Caco-2 (cell line): ENCODE measurements at regions not wholly inside any gene's neighbourhood (a gene's known extent, or its start where the extent isn't known, plus 50 kb on each side); places are given as distances from the start of the nearest gene placed in this dataset.

ENCODE experiments used
- BruUV-seq: library from RNA; stranded (reverse); fragments of 400-500 nt; replicated peaks from 2 replicates; lab custom pipeline; 2021; lab: Mats Ljungman, UMichigan
- CTCF ChIA-PET: fragments of 300-600 bp; sonication (Branson Sonifier 250); formaldehyde crosslinking; loops from one replicate; lab custom pipeline; 2022; ENCODE audit warnings: antibody characterized with exemption; lab: Charles Lee
- POLR2A ChIA-PET: fragments of 300-600 bp; sonication (Branson Sonifier 250); formaldehyde crosslinking; loops from one replicate; lab custom pipeline; 2022; ENCODE audit warnings: antibody characterized with exemption; lab: Charles Lee
- DNase-seq, 2 experiments: peaks; one replicate each; pipeline versions ENCODE4 v3.0.0 to v3.0.0-alpha.2; 2020 to 2022
- H3K27me3 ChIP-seq: replicated peaks from 2 replicates; pipeline ENCODE4 v1.6.0; 2011; ENCODE audit warnings: low read length; ENCODE audit not compliant: control insufficient read depth, insufficient read depth
- H3K36me3 ChIP-seq: 2 replicates; pipeline ENCODE4 v1.5.1; 2011; ENCODE audit warnings: low read length; ENCODE audit not compliant: control insufficient read depth, insufficient read depth
- H3K4me1 ChIP-seq: fragments of 250-450 bp; sonication (Bioruptor Pico); 2 replicates; pipeline ENCODE4 v1.5.1; 2020; ENCODE audit warnings: mild to moderate bottlenecking
- H3K4me3 ChIP-seq: 2 replicates; pipeline ENCODE4 v1.5.1; 2011; ENCODE audit warnings: low read depth, mild to moderate bottlenecking, control low read depth, low read length
- H3K9me3 ChIP-seq: fragments of 250-450 bp; sonication (Bioruptor Pico); 2 replicates; pipeline ENCODE4 v1.5.1; 2020; ENCODE audit warnings: mild to moderate bottlenecking, moderate library complexity
- H3K27ac Mint-ChIP-seq: one replicate; pipeline ENCODE4 v1.8.0; 2022; ENCODE audit warnings: mixed read lengths; ENCODE audit not compliant: unreplicated experiment
- H3K27me3 Mint-ChIP-seq: one replicate; pipeline ENCODE4 v1.8.0; 2022; ENCODE audit warnings: mixed read lengths; ENCODE audit not compliant: insufficient read depth, unreplicated experiment
- H3K36me3 Mint-ChIP-seq: one replicate; pipeline ENCODE4 v1.8.0; 2022; ENCODE audit warnings: mild to moderate bottlenecking, mixed read lengths; ENCODE audit not compliant: insufficient read depth, unreplicated experiment
- H3K4me1 Mint-ChIP-seq: one replicate; pipeline ENCODE4 v1.8.0; 2022; ENCODE audit warnings: low read depth, mixed read lengths; ENCODE audit not compliant: unreplicated experiment
- H3K4me3 Mint-ChIP-seq: one replicate; pipeline ENCODE4 v1.8.0; 2022; ENCODE audit warnings: mild to moderate bottlenecking, moderate library complexity, mixed read lengths; ENCODE audit not compliant: unreplicated experiment
- H3K9me3 Mint-ChIP-seq: one replicate; pipeline ENCODE4 v1.8.0; 2022; ENCODE audit warnings: mixed read lengths; ENCODE audit not compliant: unreplicated experiment
- intact Hi-C: fragments of 100-400 bp; cut with micrococcal nuclease; formaldehyde crosslinking; loops from one replicate; pipeline ENCODE4 v1.10.0; 2022; ENCODE audit not compliant: unreplicated experiment
- TF ChIP-seq, protein P1 (sequence below), 2 experiments: fragments of 200-600 bp in 1 of 2; IDR thresholded peaks; 1 replicate in 1 of 2; 2 replicates in 1 of 2; pipeline versions ENCODE4 v1.5.1 to v1.8.0; 2011 to 2022; ENCODE audit warnings: antibody characterized with exemption in 1 of 2, control low read depth in 1 of 2, inconsistent platforms in 1 of 2, low read depth in 1 of 2, low read length in 1 of 2, mild to moderate bottlenecking in 1 of 2, moderate library complexity in 1 of 2; ENCODE audit not compliant: insufficient read depth in 1 of 2, severe bottlenecking in 1 of 2, unreplicated experiment in 1 of 2

DNA sequence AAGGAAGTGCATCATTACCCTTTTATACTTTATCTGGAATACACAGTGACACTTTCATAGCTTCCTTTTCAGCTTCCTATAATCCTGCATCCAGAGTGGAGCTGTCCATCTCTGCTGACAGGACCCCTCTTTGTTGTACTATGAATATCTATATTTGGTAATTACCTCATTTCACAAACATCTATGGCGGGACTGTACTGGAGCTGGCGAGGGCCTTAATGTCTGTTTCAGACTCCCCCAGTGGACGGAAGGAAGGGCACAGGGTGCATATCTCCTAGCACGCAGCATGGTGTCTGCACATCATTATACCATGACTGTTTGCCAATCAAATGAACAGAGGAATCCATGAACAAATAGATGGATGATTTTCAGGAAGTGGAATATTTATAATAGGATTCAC is 142.3 kb downstream of the SOX11 start:
- Mint-ChIP-seq H3K4me1 (no peaks in the 10 kb centered on the region), H3K27ac (no peak overlapping the region), H3K4me3 (no peak overlapping the region), H3K36me3 (no peaks in the 10 kb centered on the region), H3K9me3 (peaks cover 12% of the 10 kb centered on the region), H3K27me3 (no peaks in the 10 kb centered on the region)
- ChIA-PET POLR2A (no interaction called here), CTCF (no interaction called here)
- H3K4me3 ChIP-seq: no peak overlapping the region
- no TSS peak for BruUV-seq
- no peaks in the 10 kb centered on the region for H3K9me3 ChIP-seq
- no peak for DNase-seq
- H3K4me1 ChIP-seq: no peaks in the 10 kb centered on the region
- H3K36me3 ChIP-seq: no peaks in the 10 kb centered on the region
- intact Hi-C loops: no loop called here
- no peaks in the 10 kb centered on the region for H3K27me3 ChIP-seq
- TF ChIP-seq, protein P1, sequence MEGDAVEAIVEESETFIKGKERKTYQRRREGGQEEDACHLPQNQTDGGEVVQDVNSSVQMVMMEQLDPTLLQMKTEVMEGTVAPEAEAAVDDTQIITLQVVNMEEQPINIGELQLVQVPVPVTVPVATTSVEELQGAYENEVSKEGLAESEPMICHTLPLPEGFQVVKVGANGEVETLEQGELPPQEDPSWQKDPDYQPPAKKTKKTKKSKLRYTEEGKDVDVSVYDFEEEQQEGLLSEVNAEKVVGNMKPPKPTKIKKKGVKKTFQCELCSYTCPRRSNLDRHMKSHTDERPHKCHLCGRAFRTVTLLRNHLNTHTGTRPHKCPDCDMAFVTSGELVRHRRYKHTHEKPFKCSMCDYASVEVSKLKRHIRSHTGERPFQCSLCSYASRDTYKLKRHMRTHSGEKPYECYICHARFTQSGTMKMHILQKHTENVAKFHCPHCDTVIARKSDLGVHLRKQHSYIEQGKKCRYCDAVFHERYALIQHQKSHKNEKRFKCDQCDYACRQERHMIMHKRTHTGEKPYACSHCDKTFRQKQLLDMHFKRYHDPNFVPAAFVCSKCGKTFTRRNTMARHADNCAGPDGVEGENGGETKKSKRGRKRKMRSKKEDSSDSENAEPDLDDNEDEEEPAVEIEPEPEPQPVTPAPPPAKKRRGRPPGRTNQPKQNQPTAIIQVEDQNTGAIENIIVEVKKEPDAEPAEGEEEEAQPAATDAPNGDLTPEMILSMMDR (IDR thresholded peaks at IDR 0.05; ENCODE audit: insufficient read depth in 1 of 2, low read depth in 1 of 2, low read length in 1 of 2, severe bottlenecking in 1 of 2, unreplicated experiment in 1 of 2): no peak

DNA sequence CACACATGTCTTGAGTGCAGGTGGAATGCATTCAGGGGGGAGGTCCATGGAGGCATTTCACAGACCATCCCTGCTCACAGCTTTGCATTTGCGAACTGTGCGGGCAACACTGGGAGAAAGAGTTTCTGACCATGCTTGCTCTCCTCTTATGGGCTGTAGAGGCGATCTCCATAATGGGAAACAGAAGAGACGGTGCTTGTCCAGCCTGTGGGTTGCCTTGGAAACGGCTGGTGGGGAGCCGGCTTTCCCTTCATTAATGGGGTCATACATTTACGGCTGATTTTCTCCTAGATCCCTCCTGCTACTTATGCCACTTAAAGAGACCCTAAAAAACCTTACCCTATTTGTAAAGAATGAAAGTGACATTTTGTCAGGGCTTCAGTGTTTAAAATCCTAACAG is 147.4 kb downstream of the SOX11 start:
- BruUV-seq: no TSS peak
- Histone ChIP-seq H3K4me3 (no peak overlapping the region), H3K36me3 (no peaks in the 10 kb centered on the region), H3K27me3 (no peaks in the 10 kb centered on the region), H3K9me3 (no peaks in the 10 kb centered on the region), H3K4me1 (no peaks in the 10 kb centered on the region)
- Mint-ChIP-seq H3K9me3 (no peaks in the 10 kb centered on the region), H3K27ac (no peak overlapping the region), H3K4me1 (no peaks in the 10 kb centered on the region), H3K4me3 (no peak overlapping the region), H3K27me3 (no peaks in the 10 kb centered on the region), H3K36me3 (no peaks in the 10 kb centered on the region)
- no peak for DNase-seq
- ChIA-PET POLR2A (no interaction called here), CTCF (no interaction called here)
- intact Hi-C loops: no loop called here
- TF ChIP-seq, protein P1 (IDR thresholded peaks at IDR 0.05; ENCODE audit: insufficient read depth in 1 of 2, low read depth in 1 of 2, low read length in 1 of 2, severe bottlenecking in 1 of 2, unreplicated experiment in 1 of 2): no peak

DNA sequence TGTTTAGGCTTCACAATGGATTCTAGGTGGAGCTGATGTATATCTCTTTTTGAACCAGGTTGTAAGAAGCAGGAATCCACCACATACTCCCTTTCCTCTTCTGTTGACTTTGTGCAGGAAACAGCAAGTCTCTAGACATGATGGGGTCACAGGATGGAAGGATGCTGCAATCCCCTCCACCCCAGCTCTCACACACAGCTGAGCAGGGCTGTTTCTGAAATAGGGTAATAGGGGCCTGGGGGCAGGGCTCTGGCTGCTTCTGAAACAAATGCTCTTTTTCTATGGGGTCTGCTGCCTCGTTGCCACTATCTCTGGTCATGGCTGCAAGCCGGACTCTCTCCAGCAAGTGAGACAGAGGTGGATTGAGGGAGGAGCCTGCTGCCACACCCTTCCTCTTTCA is 148.9 kb downstream of the SOX11 start:
- no peak for DNase-seq
- CTCF ChIA-PET: no interaction called here
- no peaks in the 10 kb centered on the region for H3K4me1 Mint-ChIP-seq
- Histone ChIP-seq H3K4me3 (no peak overlapping the region), H3K4me1 (no peaks in the 10 kb centered on the region), H3K27me3 (no peaks in the 10 kb centered on the region), H3K9me3 (no peaks in the 10 kb centered on the region), H3K36me3 (no peaks in the 10 kb centered on the region)
- no TSS peak for BruUV-seq
- H3K27me3 Mint-ChIP-seq: no peaks in the 10 kb centered on the region
- intact Hi-C loops: no loop called here
- H3K27ac Mint-ChIP-seq: no peak overlapping the region
- peaks cover 10% of the 10 kb centered on the region for H3K9me3 Mint-ChIP-seq
- POLR2A ChIA-PET: no interaction called here
- H3K36me3 Mint-ChIP-seq: no peaks in the 10 kb centered on the region
- TF ChIP-seq, protein P1 (IDR thresholded peaks at IDR 0.05; ENCODE audit: insufficient read depth in 1 of 2, low read depth in 1 of 2, low read length in 1 of 2, severe bottlenecking in 1 of 2, unreplicated experiment in 1 of 2): no peak
- H3K4me3 Mint-ChIP-seq: no peak overlapping the region
